ENCODE measurements at regions not wholly inside any gene's neighbourhood (a gene's known extent, or its start where the extent isn't known, plus 50 kb on each side); places are given as distances from the start of the nearest gene placed in this dataset.

DNA sequence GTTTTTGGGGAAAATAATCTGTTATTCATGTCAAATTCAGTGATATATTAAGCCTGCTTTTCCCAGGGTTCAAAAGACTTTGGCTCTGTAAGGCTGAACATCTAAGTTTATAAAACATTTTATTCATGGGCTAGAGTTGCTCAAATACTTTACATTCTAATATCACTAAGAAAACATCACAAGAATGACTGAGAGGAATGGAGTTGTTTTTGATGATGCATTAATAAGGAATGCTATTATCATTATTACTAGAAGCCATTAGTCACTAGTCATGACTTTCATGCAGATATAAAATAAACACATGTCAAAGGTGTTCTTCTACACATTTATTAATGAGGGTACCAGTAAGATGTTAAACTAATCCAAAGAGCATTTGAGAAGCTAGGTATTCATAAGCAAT, 185.5 kb upstream of the KCNN2 start:
- Histone ChIP-seq H2AFZ (ENCODE audit: low read depth, low read length, severe bottlenecking) (no peak overlapping the region), H3K4me2 (ENCODE audit: low read depth, low read length, poor library complexity, severe bottlenecking) (no peak overlapping the region)

DNA sequence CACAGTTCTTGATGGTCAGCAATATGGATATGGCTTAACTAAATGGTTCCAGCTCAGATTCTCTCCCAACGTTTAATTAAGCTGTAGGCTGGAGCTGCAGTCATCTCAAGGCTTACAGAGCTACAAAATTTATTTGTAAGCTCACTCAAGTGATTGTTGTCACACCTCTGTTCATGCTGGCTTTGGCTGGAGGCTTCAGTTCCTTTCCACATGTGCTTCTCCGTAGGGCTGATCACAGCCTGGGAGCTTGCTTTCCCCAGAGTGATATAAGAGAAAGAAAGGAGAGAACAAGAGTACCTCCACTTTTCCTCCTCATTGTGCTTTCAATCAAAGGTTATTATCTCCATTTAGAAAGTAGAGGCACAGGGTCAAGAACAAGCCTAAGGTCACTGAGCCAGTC, 182.7 kb upstream of the KCNN2 start:
- H3K27me3 ChIP-seq (ENCODE audit: low read length), result no peaks in the 10 kb centered on the region
- no peaks in the 10 kb centered on the region for H3F3A ChIP-seq (ENCODE audit: insufficient read depth)
- H3K9me2 ChIP-seq (replicated peaks; ENCODE audit: insufficient read depth, low read length), result no peaks in the 10 kb centered on the region; the same call in 1 of the 2 replicates
- H3K4me2 ChIP-seq (ENCODE audit: low read depth, low read length, poor library complexity, severe bottlenecking), result no peak overlapping the region
- H3K27ac ChIP-seq (ENCODE audit: low read depth, low read length), result no peak overlapping the region
- no peaks in the 10 kb centered on the region for H3K9me3 ChIP-seq (ENCODE audit: insufficient read depth, low read length)
- no peaks in the 10 kb centered on the region for H4K20me1 ChIP-seq (ENCODE audit: low read depth, low read length)
- no peaks in the 10 kb centered on the region for H3K79me2 ChIP-seq (ENCODE audit: insufficient read depth, low read length)
- no peak overlapping the region for H3K9ac ChIP-seq (ENCODE audit: low read length)
- no peak overlapping the region for H3K4me3 ChIP-seq (ENCODE audit: insufficient read depth, low read length, poor library complexity, severe bottlenecking)
- H3K36me3 ChIP-seq (ENCODE audit: low read length), result no peaks in the 10 kb centered on the region
- TF ChIP-seq CTCF (IDR thresholded peaks at IDR 0.05; ENCODE audit: insufficient read depth, low read length, poor library complexity, severe bottlenecking), result no peak
- TF ChIP-seq EZH2phosphoT487 (conservative IDR thresholded peaks at IDR 0.05; ENCODE audit: low read length), result no peak
- no peak overlapping the region for H2AFZ ChIP-seq (ENCODE audit: low read depth, low read length, severe bottlenecking)

More for the DNA sequence above, 185.5 kb upstream of the KCNN2 start:
- no peaks in the 10 kb centered on the region; the same call in 1 of the 2 replicates for H3K9me2 ChIP-seq (replicated peaks; ENCODE audit: insufficient read depth, low read length)
- no peak overlapping the region for H3K27ac ChIP-seq (ENCODE audit: low read depth, low read length)
- H3K9ac ChIP-seq (ENCODE audit: low read length), result no peak overlapping the region
- H3K79me2 ChIP-seq (ENCODE audit: insufficient read depth, low read length), result no peaks in the 10 kb centered on the region
- TF ChIP-seq EZH2phosphoT487 (conservative IDR thresholded peaks at IDR 0.05; ENCODE audit: low read length), result no peak
- no peak for TF ChIP-seq CTCF (IDR thresholded peaks at IDR 0.05; ENCODE audit: insufficient read depth, low read length, poor library complexity, severe bottlenecking)
- H3K27me3 ChIP-seq (ENCODE audit: low read length), result no peaks in the 10 kb centered on the region
- no peaks in the 10 kb centered on the region for H4K20me1 ChIP-seq (ENCODE audit: low read depth, low read length)
- no peaks in the 10 kb centered on the region for H3K9me3 ChIP-seq (ENCODE audit: insufficient read depth, low read length)
- no peak overlapping the region for H3K4me3 ChIP-seq (ENCODE audit: insufficient read depth, low read length, poor library complexity, severe bottlenecking)
- H3K36me3 ChIP-seq (ENCODE audit: low read length), result no peaks in the 10 kb centered on the region
- H3F3A ChIP-seq (ENCODE audit: insufficient read depth), result no peaks in the 10 kb centered on the region

GRCh38 chr5:114184006-114184405, 177.9 kb upstream of the KCNN2 start:
- H3K4me3 ChIP-seq (ENCODE audit: insufficient read depth, low read length, poor library complexity, severe bottlenecking), result no peak overlapping the region
- no peaks in the 10 kb centered on the region for H3K27me3 ChIP-seq (ENCODE audit: low read length)
- H3K9ac ChIP-seq (ENCODE audit: low read length), result no peak overlapping the region
- H4K20me1 ChIP-seq (ENCODE audit: low read depth, low read length), result no peaks in the 10 kb centered on the region
- H3K27ac ChIP-seq (ENCODE audit: low read depth, low read length), result no peak overlapping the region
- H3K36me3 ChIP-seq (ENCODE audit: low read length), result no peaks in the 10 kb centered on the region
- no peak for TF ChIP-seq CTCF (IDR thresholded peaks at IDR 0.05; ENCODE audit: insufficient read depth, low read length, poor library complexity, severe bottlenecking)
- TF ChIP-seq EZH2phosphoT487 (conservative IDR thresholded peaks at IDR 0.05; ENCODE audit: low read length), result no peak
- H2AFZ ChIP-seq (ENCODE audit: low read depth, low read length, severe bottlenecking), result no peak overlapping the region
- H3F3A ChIP-seq (ENCODE audit: insufficient read depth), result no peaks in the 10 kb centered on the region
- H3K9me2 ChIP-seq (replicated peaks; ENCODE audit: insufficient read depth, low read length), result no peaks in the 10 kb centered on the region
- no peak overlapping the region for H3K4me2 ChIP-seq (ENCODE audit: low read depth, low read length, poor library complexity, severe bottlenecking)
- H3K9me3 ChIP-seq (ENCODE audit: insufficient read depth, low read length), result no peaks in the 10 kb centered on the region
- no peaks in the 10 kb centered on the region for H3K79me2 ChIP-seq (ENCODE audit: insufficient read depth, low read length)

Measured in SU-DHL-6 (cell line).